Liver (tissue), 8 donors: ENCODE measurements at regions not wholly inside any gene's neighbourhood (a gene's known extent, or its start where the extent isn't known, plus 50 kb on each side); places are given as distances from the start of the nearest gene placed in this dataset.

Experiments used
- DNase-seq: peaks from one replicate; pipeline ENCODE4 v3.0.0-alpha.2; 2017; ENCODE audit warnings: low spot score
- H3K27ac ChIP-seq, 2 donors: one replicate each; pipeline ENCODE4 v1.7.0; 2013; ENCODE audit warnings: inconsistent platforms in 2 of 2, low read length in 2 of 2, control low read depth in 1 of 2, low read depth in 1 of 2, mild to moderate bottlenecking in 1 of 2
- H3K27me3 ChIP-seq, 4 donors: one replicate each; pipeline versions ENCODE4 v1.6.1 to v1.7.0; 2013; ENCODE audit warnings: low read length in 3 of 4, inconsistent platforms in 1 of 4, mild to moderate bottlenecking in 1 of 4, moderate library complexity in 1 of 4; ENCODE audit not compliant: control insufficient read depth in 4 of 4, insufficient read depth in 4 of 4
- H3K36me3 ChIP-seq, 4 donors: one replicate each; pipeline versions ENCODE4 v1.6.1 to v1.7.0; 2013; ENCODE audit warnings: low read length in 3 of 4, mild to moderate bottlenecking in 3 of 4, low read depth in 1 of 4, moderate library complexity in 1 of 4; ENCODE audit not compliant: control insufficient read depth in 4 of 4, insufficient read depth in 3 of 4
- H3K4me1 ChIP-seq, 4 donors: one replicate each; pipeline versions ENCODE4 v1.6.1 to v1.7.0; 2013; ENCODE audit warnings: low read length in 3 of 4, mild to moderate bottlenecking in 3 of 4, moderate library complexity in 1 of 4; ENCODE audit not compliant: control insufficient read depth in 4 of 4, insufficient read depth in 4 of 4
- H3K4me3 ChIP-seq, 3 donors: one replicate each; pipeline versions ENCODE4 v1.6.1 to v1.7.0; 2013; ENCODE audit warnings: low read length in 3 of 3, control low read depth in 1 of 3, low read depth in 1 of 3, mild to moderate bottlenecking in 1 of 3
- H3K9ac ChIP-seq, 2 donors: one replicate each; pipeline ENCODE4 v1.7.0; 2013; ENCODE audit warnings: low read length in 2 of 2, mild to moderate bottlenecking in 2 of 2, moderate library complexity in 2 of 2, control low read depth in 1 of 2, low read depth in 1 of 2
- H3K9me3 ChIP-seq, 4 donors: one replicate each; pipeline versions ENCODE4 v1.6.1 to v1.7.0; 2013; ENCODE audit warnings: low read length in 3 of 4; ENCODE audit not compliant: control insufficient read depth in 4 of 4
- ATF3 ChIP-seq: IDR thresholded peaks from 2 replicates; pipeline ENCODE4 v1.6.1; 2016; ENCODE audit warnings: antibody characterized with exemption
- CTCF ChIP-seq: fragments of 150-350 bp; IDR thresholded peaks from 2 replicates; pipeline ENCODE4 v1.5.1; 2017; ENCODE audit warnings: improper control_type of control experiment, low read depth, low read length; ENCODE audit not compliant: missing input control
- FOXA1 ChIP-seq: IDR thresholded peaks from 2 replicates; pipeline ENCODE4 v1.6.1; 2016; ENCODE audit warnings: antibody characterized with exemption
- FOXA2 ChIP-seq: IDR thresholded peaks from 2 replicates; pipeline ENCODE4 v1.6.1; 2016; ENCODE audit warnings: antibody characterized with exemption
- GABPA ChIP-seq, 2 donors: IDR thresholded peaks in 1 of 2; conservative IDR thresholded peaks in 1 of 2; 2 replicates each; pipeline ENCODE4 v1.6.1; 2016; ENCODE audit warnings: antibody characterized with exemption in 2 of 2, mild to moderate bottlenecking in 1 of 2, moderate library complexity in 1 of 2
- HNF4A ChIP-seq, 2 donors: conservative IDR thresholded peaks; 2 replicates each; pipeline ENCODE4 v1.6.1; 2016; ENCODE audit warnings: antibody characterized with exemption in 2 of 2, mild to moderate bottlenecking in 2 of 2
- HNF4G ChIP-seq: IDR thresholded peaks from 2 replicates; pipeline ENCODE4 v1.6.1; 2016; ENCODE audit warnings: antibody characterized with exemption
- JUND ChIP-seq, 2 donors: IDR thresholded peaks; 2 replicates each; pipeline ENCODE4 v1.6.1; 2016; ENCODE audit warnings: antibody characterized with exemption in 2 of 2
- REST ChIP-seq: IDR thresholded peaks from 2 replicates; pipeline ENCODE4 v1.6.1; 2016; ENCODE audit warnings: antibody characterized with exemption, mild to moderate bottlenecking
- RXRA ChIP-seq, 2 donors: IDR thresholded peaks; 2 replicates each; pipeline ENCODE4 v1.6.1; 2017 to 2018; ENCODE audit warnings: antibody characterized with exemption in 2 of 2, mild to moderate bottlenecking in 1 of 2
- YY1 ChIP-seq: IDR thresholded peaks from 2 replicates; pipeline ENCODE4 v1.6.1; 2016; ENCODE audit warnings: antibody characterized with exemption, mild to moderate bottlenecking
- ZBTB33 ChIP-seq: IDR thresholded peaks from 2 replicates; pipeline ENCODE4 v1.6.1; 2016; ENCODE audit warnings: antibody characterized with exemption
- WGBS: extraction: QIAGEN DNeasy Blood & Tissue Kit; methylation state at CpG from one replicate; pipeline ENCODE4 v1.1.7; 2013; 5-methylcytosine and 5-hydroxymethylcytosine counted together
- donor health status: healthy.
- donor health status: healthy.
- donor health status: healthy.
- donor health status: healthy.
- donor health status: healthy.

- no peak overlapping the region for H3K4me3 ChIP-seq
- H3K4me1 ChIP-seq, result no peaks in the 10 kb centered on the region
- no peaks in the 10 kb centered on the region for H3K9me3 ChIP-seq
- WGBS, result 41% methylated on average over 1 of the region's 1 CpG
- TF ChIP-seq HNF4A (conservative IDR thresholded peaks at IDR 0.05) (no peak), FOXA1 (no peak), REST (no peak), CTCF (no peak), ATF3 (no peak), RXRA (IDR thresholded peaks at IDR 0.05) (no peak)
- no peak overlapping the region for H3K27ac ChIP-seq
- no peak overlapping the region for H3K9ac ChIP-seq
- H3K27me3 ChIP-seq, result no peaks in the 10 kb centered on the region
- no peaks in the 10 kb centered on the region for H3K36me3 ChIP-seq
- DNase-seq, result no peak
These were observed 1165.0 kb upstream of the TENM3 start for GRCh38 chr4:181078196-181078595.

GRCh38 chr4:181083757-181084361 lies 1159.3 kb upstream of the TENM3 start:
- Histone ChIP-seq H3K9ac (no peak overlapping the region), H3K4me1 (no peaks in the 10 kb centered on the region), H3K9me3 (no peaks in the 10 kb centered on the region), H3K36me3 (no peaks in the 10 kb centered on the region), H3K4me3 (no peak overlapping the region), H3K27me3 (no peaks in the 10 kb centered on the region), H3K27ac (no peak overlapping the region)
- no peak for DNase-seq
- 60% methylated on average over 6 of the region's 6 CpGs for WGBS
- TF ChIP-seq JUND (IDR thresholded peaks at IDR 0.05), result no peak
- no peak for TF ChIP-seq ATF3
- TF ChIP-seq FOXA2, result no peak
- TF ChIP-seq HNF4G, result no peak
- no peak for TF ChIP-seq GABPA (IDR thresholded peaks at IDR 0.05 in 1 of 2, conservative IDR thresholded peaks at IDR 0.05 in 1 of 2)
- TF ChIP-seq YY1, result no peak
- TF ChIP-seq RXRA (IDR thresholded peaks at IDR 0.05), result no peak
- TF ChIP-seq ZBTB33, result no peak
